AG09309 (cell line): ENCODE measurements at regions not wholly inside any gene's neighbourhood (a gene's known extent, or its start where the extent isn't known, plus 50 kb on each side); places are given as distances from the start of the nearest gene placed in this dataset.

Experiments
- DNase-seq: peaks from one replicate; pipeline ENCODE4 v3.0.0-alpha.2; 2010; ENCODE audit warnings: low read depth
- H3K4me3 ChIP-seq: 2 replicates; pipeline ENCODE4 v1.5.1; 2011; ENCODE audit warnings: mild to moderate bottlenecking, low read depth, low read length, moderate library complexity; ENCODE audit not compliant: control insufficient read depth
- TF ChIP-seq, protein P1 (sequence below): IDR thresholded peaks from 2 replicates; pipeline ENCODE4 v1.5.1; 2011; ENCODE audit warnings: mild to moderate bottlenecking, low read depth, low read length, inconsistent platforms; ENCODE audit not compliant: insufficient read depth, control insufficient read depth; ENCODE audit errors: missing control alignments

DNA sequence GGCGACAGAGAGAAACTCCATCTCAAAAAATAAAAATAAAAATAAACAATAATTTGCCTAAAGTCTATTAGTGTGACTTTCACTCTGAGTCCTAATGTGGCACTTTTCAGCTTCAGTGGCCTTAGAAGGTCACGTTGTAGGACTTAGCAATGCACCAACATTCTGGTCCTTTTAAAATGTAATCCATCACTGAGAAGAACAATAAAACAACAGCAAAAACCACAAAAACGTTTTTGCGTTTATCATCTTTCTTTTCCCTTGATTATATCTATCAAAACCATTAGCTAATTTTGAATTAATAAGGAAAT lies 190.1 kb upstream of the ZNF608 start:
- TF ChIP-seq, protein P1, sequence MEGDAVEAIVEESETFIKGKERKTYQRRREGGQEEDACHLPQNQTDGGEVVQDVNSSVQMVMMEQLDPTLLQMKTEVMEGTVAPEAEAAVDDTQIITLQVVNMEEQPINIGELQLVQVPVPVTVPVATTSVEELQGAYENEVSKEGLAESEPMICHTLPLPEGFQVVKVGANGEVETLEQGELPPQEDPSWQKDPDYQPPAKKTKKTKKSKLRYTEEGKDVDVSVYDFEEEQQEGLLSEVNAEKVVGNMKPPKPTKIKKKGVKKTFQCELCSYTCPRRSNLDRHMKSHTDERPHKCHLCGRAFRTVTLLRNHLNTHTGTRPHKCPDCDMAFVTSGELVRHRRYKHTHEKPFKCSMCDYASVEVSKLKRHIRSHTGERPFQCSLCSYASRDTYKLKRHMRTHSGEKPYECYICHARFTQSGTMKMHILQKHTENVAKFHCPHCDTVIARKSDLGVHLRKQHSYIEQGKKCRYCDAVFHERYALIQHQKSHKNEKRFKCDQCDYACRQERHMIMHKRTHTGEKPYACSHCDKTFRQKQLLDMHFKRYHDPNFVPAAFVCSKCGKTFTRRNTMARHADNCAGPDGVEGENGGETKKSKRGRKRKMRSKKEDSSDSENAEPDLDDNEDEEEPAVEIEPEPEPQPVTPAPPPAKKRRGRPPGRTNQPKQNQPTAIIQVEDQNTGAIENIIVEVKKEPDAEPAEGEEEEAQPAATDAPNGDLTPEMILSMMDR = no peak

DNA sequence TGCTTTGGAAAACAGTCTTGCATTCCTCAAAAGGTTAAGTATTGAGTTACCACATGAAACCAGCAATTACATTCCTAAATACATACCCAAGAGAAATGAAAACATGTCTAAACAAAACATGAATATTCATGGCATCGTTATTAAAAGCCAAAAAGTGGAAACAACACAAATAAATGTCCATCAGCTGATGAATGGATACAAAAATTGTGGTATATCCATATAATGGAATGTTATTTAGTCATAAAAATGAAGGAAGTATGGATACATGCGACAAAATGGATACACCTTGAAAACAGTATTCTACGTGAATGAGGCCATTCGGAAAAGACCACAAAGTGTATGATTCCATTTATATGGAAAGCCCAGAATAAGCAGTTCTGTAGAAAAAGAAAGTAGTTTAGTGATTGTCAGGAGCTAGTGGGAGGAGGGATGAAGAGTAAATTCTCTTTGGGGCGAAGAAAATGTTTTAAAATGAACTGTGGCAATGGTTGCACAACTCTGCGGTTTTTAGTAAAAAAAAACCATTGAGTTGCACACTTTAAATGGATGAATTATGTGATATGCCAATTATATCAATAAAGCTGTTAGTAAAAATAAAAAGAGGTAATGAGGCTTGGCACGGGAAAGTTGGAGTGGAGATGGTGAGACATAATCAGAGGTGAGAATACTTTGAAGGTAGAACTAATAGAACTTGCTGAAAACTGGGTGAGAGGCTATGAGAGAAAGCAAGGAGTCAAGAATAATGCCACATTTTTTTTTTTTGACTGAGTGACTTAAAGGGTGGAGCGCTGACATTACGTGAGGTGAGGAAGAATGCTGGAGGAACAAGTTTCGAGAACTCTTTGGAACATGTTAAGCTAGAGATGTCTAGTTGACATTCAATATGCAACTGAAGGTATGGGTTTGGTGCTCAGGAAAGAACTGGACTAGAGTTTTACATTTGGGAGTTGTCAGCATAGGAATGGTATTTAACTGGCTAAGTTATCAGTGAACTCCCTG lies 194.9 kb upstream of the ZNF608 start:
- DNase-seq = no peak
- TF ChIP-seq, protein P1 = no peak
- no peak overlapping the region for H3K4me3 ChIP-seq

More for the DNA sequence above, 190.1 kb upstream of the ZNF608 start:
- H3K4me3 ChIP-seq = no peak overlapping the region
- no peak for DNase-seq

- no peak for DNase-seq
- TF ChIP-seq, protein P1 = no peak
- H3K4me3 ChIP-seq = no peak overlapping the region
Measured at GRCh38 chr5:124948062-124948753, 201.8 kb upstream of the ZNF608 start.

DNA sequence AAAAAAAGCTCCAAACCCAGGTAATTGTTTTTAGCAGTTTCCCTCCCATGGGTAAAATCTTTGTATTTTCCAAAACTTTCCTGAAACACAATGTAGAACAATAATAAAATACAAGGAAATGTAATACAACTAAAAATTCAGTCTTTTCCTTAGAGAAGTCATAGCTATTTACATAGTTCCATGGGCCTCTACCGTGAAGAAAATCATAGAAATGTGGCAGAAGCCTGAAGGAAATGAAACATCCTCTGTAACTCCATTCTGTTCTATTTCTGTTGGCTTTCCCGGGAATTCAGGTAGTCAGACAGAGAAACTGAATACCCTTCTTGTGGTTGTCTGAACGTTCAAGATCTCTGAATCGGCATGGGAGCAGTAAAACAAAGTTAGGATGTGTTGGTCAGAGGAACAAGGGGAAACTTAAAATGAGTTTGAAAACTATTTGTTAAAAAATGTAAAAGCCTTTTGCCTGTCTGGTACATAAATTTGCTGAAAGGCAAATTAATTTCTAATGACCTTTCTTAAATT lies 202.4 kb upstream of the ZNF608 start:
- DNase-seq = no peak
- no peak overlapping the region for H3K4me3 ChIP-seq
- TF ChIP-seq, protein P1 = no peak

DNA sequence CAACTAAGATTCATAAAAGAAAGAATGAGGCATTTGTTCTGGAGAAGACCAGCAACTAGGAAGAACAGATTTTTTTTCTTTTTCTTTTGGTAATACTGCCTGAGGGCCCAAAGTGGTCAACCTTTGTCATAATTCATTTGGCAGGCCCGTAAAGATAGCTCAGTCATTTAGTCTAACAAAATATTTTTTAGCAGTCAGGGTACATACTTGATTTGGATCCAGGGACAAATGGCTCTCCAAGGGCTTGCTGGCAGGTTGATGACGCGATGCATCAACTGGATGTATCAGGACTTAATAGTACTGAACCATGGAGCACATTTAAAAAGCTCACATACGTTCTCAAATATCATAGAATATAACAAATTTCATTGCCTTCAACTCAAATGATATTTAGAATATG lies 203.4 kb upstream of the ZNF608 start:
- no peak overlapping the region for H3K4me3 ChIP-seq
- no peak for DNase-seq
- TF ChIP-seq, protein P1 = no peak

GRCh38 chr5:124951105-124951504 lies 204.7 kb upstream of the ZNF608 start:
- H3K4me3 ChIP-seq = no peak overlapping the region
- DNase-seq = no peak
- TF ChIP-seq, protein P1 = no peak
